ENCODE measurements at regions not wholly inside any gene's neighbourhood (a gene's known extent, or its start where the extent isn't known, plus 50 kb on each side); places are given as distances from the start of the nearest gene placed in this dataset.

- no peak for DNase-seq
Measured at GRCh38 chr4:124596816-124597215, 115.7 kb downstream of the ANKRD50 start.

GRCh38 chr4:124610211-124610610 is 102.3 kb downstream of the ANKRD50 start:
- no peak for DNase-seq
